Heart left ventricle (tissue), 13 donors: ENCODE measurements at regions not wholly inside any gene's neighbourhood (a gene's known extent, or its start where the extent isn't known, plus 50 kb on each side); places are given as distances from the start of the nearest gene placed in this dataset.

Experiments
- CTCF ChIP-seq, 12 donors: fragments of 200-600 bp; sonication (generic) in 4 of 12; IDR thresholded peaks; one replicate each; pipeline versions ENCODE4 v1.5.0 to v1.8.0; 2018 to 2022; ENCODE audit warnings: antibody characterized with exemption in 12 of 12, mild to moderate bottlenecking in 5 of 12
- POLR2A ChIP-seq, 2 donors: fragments of 450-650 bp; IDR thresholded peaks; one replicate each; pipeline ENCODE4 v1.6.1; 2017; ENCODE audit warnings: antibody characterized with exemption in 2 of 2, mild to moderate bottlenecking in 2 of 2, moderate library complexity in 2 of 2
- donor health status: ischemic (EF 13 %, LVEDD 7.1; RV severe dilation, severe dysfunction).
- donor health status: DM: no; HTN: yes; CAD: no.
- donor health status: DM: no; HTN: no; CAD: no.
- donor health status: ischemic (EF 25% LVEDD 6.9; RV normal size, moderate dysfunction).
- donor health status: ischemic (EF 25% LVEDD 5.7; RV mildly dilated, moderate dysfunction).
- donor health status: ischemic (EF 35%, LVEDD 5.7; RV mildly dilated, moderate dysfunction).
- donor health status: nonischemic (EF 11% LVEDD 7.7; RV severe dilation, severe dysfunction).
- donor health status: DM: yes; HTN: yes; CAD: no.
- donor health status: PGD.
- donor health status: ischemic (EF 29% LVEDD 5.4; RV normal size, mild dysfunction).
- donor health status: nonischemic (EF 23%, LVEDD 6.1; RV moderate dilation, normal function).

GRCh38 chr18:33841221-33841967 lies 263.4 kb downstream of the ASXL3 start:
- no peak for TF ChIP-seq POLR2A (IDR thresholded peaks at IDR 0.05)
- TF ChIP-seq CTCF (IDR thresholded peaks at IDR 0.05) = no peak
